ENCODE measurements at regions not wholly inside any gene's neighbourhood (a gene's known extent, or its start where the extent isn't known, plus 50 kb on each side); places are given as distances from the start of the nearest gene placed in this dataset.

- no peaks in the 10 kb centered on the region for H3K36me3 Mint-ChIP-seq (ENCODE audit: insufficient read depth, unreplicated experiment)
- Histone ChIP-seq H3K9me3 (no peaks in the 10 kb centered on the region), H3K4me3 (ENCODE audit: low read depth, low read length) (no peak overlapping the region), H3K4me1 (peaks cover 9% of the 10 kb centered on the region; the same call in 1 of the 2 replicates), H3K27me3 (replicated peaks; ENCODE audit: control insufficient read depth, insufficient read depth, low read length) (no peaks in the 10 kb centered on the region), H3K36me3 (ENCODE audit: control insufficient read depth, insufficient read depth, low read length) (no peaks in the 10 kb centered on the region)
- no TSS peak for BruUV-seq (replicated peaks)
- POLR2A ChIA-PET: no interaction called here
- no peak for DNase-seq
- CTCF ChIA-PET: interaction anchor here (0.6 kb wide), 1 partner anchor 25 kb away, joined by 3 read pairs; no protein-coding TSS in a partner anchor
- H3K27me3 Mint-ChIP-seq (ENCODE audit: insufficient read depth, unreplicated experiment): no peaks in the 10 kb centered on the region
- H3K27ac Mint-ChIP-seq (ENCODE audit: unreplicated experiment): no peak overlapping the region
- H3K9me3 Mint-ChIP-seq (ENCODE audit: unreplicated experiment): no peaks in the 10 kb centered on the region
- H3K4me3 Mint-ChIP-seq (ENCODE audit: unreplicated experiment): no peak overlapping the region
- intact Hi-C loops (cut with micrococcal nuclease; ENCODE audit: unreplicated experiment): no loop called here
- TF ChIP-seq CTCF (IDR thresholded peaks at IDR 0.05; ENCODE audit: insufficient read depth in 1 of 2, low read depth in 1 of 2, low read length in 1 of 2, severe bottlenecking in 1 of 2, unreplicated experiment in 1 of 2): no peak
- H3K4me1 Mint-ChIP-seq (ENCODE audit: low read depth, unreplicated experiment): peaks cover 11% of the 10 kb centered on the region
Measured at GRCh38 chr12:19988001-19988400, 380.3 kb upstream of the PDE3A start.

DNA sequence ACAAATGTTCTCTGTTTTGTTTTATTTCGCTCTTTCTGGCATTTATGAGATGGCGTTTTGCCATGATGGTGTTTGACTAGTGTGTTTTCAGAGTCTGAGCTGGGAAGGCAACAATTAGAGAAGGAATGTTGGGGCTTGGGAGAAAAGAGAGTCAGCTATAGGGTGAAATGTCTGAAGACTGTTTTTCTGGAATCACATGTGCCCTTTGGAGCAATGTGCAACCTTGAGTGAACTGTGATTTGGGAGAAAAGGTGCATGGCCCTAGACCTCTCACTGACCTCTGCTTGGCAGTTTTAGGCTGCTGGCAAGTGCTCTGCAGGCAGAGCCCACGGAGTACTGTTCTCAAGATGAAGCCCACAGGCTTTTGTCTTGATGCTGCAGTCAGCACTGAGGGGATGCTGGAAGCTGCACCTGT is 379.9 kb upstream of the PDE3A start:
- Histone ChIP-seq H3K27me3 (replicated peaks; ENCODE audit: control insufficient read depth, insufficient read depth, low read length) (no peaks in the 10 kb centered on the region), H3K4me3 (ENCODE audit: low read depth, low read length) (no peak overlapping the region), H3K36me3 (ENCODE audit: control insufficient read depth, insufficient read depth, low read length) (no peaks in the 10 kb centered on the region), H3K4me1 (peaks cover 9% of the 10 kb centered on the region; the same call in 1 of the 2 replicates), H3K9me3 (no peaks in the 10 kb centered on the region)
- no peak for TF ChIP-seq CTCF (IDR thresholded peaks at IDR 0.05; ENCODE audit: insufficient read depth in 1 of 2, low read depth in 1 of 2, low read length in 1 of 2, severe bottlenecking in 1 of 2, unreplicated experiment in 1 of 2)
- ChIA-PET CTCF (interaction anchor here (0.6 kb wide), 1 partner anchor 25 kb away, joined by 3 read pairs; no protein-coding TSS in a partner anchor), POLR2A (no interaction called here)
- Mint-ChIP-seq H3K4me1 (ENCODE audit: low read depth, unreplicated experiment) (peaks cover 6% of the 10 kb centered on the region), H3K27me3 (ENCODE audit: insufficient read depth, unreplicated experiment) (no peaks in the 10 kb centered on the region), H3K27ac (ENCODE audit: unreplicated experiment) (no peak overlapping the region), H3K9me3 (ENCODE audit: unreplicated experiment) (peaks cover 3% of the 10 kb centered on the region), H3K4me3 (ENCODE audit: unreplicated experiment) (no peak overlapping the region), H3K36me3 (ENCODE audit: insufficient read depth, unreplicated experiment) (no peaks in the 10 kb centered on the region)
- DNase-seq: no peak
- no TSS peak for BruUV-seq (replicated peaks)
- intact Hi-C loops (cut with micrococcal nuclease; ENCODE audit: unreplicated experiment): no loop called here

DNA sequence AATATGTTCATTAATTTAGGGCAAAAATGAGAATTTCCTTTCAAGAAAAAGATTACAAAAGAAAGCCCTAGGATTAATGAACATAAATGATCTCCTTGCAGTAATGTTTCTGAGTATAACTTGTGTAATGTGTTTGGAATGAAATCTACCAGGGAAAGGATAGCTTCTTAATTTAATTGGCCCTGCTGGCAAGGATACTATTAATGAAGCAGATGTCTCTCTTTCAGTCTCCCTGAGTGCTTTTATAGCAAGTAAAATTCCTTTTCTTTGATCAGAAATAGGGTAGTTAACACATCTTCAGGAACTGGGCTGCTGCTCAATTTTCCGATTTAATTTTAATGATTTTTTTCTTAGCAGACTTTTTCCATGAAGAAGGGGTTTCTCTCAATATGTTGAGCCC is 379.4 kb upstream of the PDE3A start:
- CTCF ChIA-PET: no interaction called here
- Mint-ChIP-seq H3K4me1 (ENCODE audit: low read depth, unreplicated experiment) (peaks cover 6% of the 10 kb centered on the region), H3K9me3 (ENCODE audit: unreplicated experiment) (peaks cover 8% of the 10 kb centered on the region), H3K4me3 (ENCODE audit: unreplicated experiment) (no peak overlapping the region), H3K27me3 (ENCODE audit: insufficient read depth, unreplicated experiment) (no peaks in the 10 kb centered on the region), H3K36me3 (ENCODE audit: insufficient read depth, unreplicated experiment) (no peaks in the 10 kb centered on the region), H3K27ac (ENCODE audit: unreplicated experiment) (no peak overlapping the region)
- Histone ChIP-seq H3K36me3 (ENCODE audit: control insufficient read depth, insufficient read depth, low read length) (no peaks in the 10 kb centered on the region), H3K4me3 (ENCODE audit: low read depth, low read length) (no peak overlapping the region), H3K4me1 (peaks cover 9% of the 10 kb centered on the region; the same call in 1 of the 2 replicates), H3K27me3 (replicated peaks; ENCODE audit: control insufficient read depth, insufficient read depth, low read length) (no peaks in the 10 kb centered on the region), H3K9me3 (no peaks in the 10 kb centered on the region)
- DNase-seq: no peak
- POLR2A ChIA-PET: no interaction called here
- intact Hi-C loops (cut with micrococcal nuclease; ENCODE audit: unreplicated experiment): no loop called here
- BruUV-seq (replicated peaks): no TSS peak
- no peak for TF ChIP-seq CTCF (IDR thresholded peaks at IDR 0.05; ENCODE audit: insufficient read depth in 1 of 2, low read depth in 1 of 2, low read length in 1 of 2, severe bottlenecking in 1 of 2, unreplicated experiment in 1 of 2)
